Progenitor cell of endocrine pancreas (in vitro differentiated cells): ENCODE measurements at regions not wholly inside any gene's neighbourhood (a gene's known extent, or its start where the extent isn't known, plus 50 kb on each side); places are given as distances from the start of the nearest gene placed in this dataset.

Experiments used
- DNase-seq: peaks from one replicate; pipeline ENCODE4 v3.0.0; 2021; ENCODE audit warnings: low spot score; ENCODE audit not compliant: unreplicated experiment
- H3K27ac Mint-ChIP-seq: 2 replicates; pipeline ENCODE4 v1.8.0; 2021; ENCODE audit warnings: mild to moderate bottlenecking, moderate library complexity, mixed read lengths
- H3K27me3 Mint-ChIP-seq: 2 replicates; pipeline ENCODE4 v1.8.0; 2021; ENCODE audit warnings: mixed read lengths
- H3K36me3 Mint-ChIP-seq: 2 replicates; pipeline ENCODE4 v1.8.0; 2022; ENCODE audit warnings: mixed read lengths; ENCODE audit not compliant: insufficient read depth
- H3K4me1 Mint-ChIP-seq: 2 replicates; pipeline ENCODE4 v1.8.0; 2021; ENCODE audit warnings: low read depth, mixed read lengths
- H3K4me3 Mint-ChIP-seq: 2 replicates; pipeline ENCODE4 v1.8.0; 2021; ENCODE audit warnings: low read depth, mild to moderate bottlenecking, moderate library complexity, mixed read lengths
- H3K9me3 Mint-ChIP-seq: 2 replicates; pipeline ENCODE4 v1.8.0; 2021; ENCODE audit warnings: low read depth, mixed read lengths
- TF ChIP-seq, protein P1 (sequence below): fragments of 200-600 bp; sonication (generic); IDR thresholded peaks from one replicate; pipeline ENCODE4 v1.5.0; 2021; ENCODE audit warnings: antibody characterized with exemption, mild to moderate bottlenecking; ENCODE audit not compliant: unreplicated experiment

DNA sequence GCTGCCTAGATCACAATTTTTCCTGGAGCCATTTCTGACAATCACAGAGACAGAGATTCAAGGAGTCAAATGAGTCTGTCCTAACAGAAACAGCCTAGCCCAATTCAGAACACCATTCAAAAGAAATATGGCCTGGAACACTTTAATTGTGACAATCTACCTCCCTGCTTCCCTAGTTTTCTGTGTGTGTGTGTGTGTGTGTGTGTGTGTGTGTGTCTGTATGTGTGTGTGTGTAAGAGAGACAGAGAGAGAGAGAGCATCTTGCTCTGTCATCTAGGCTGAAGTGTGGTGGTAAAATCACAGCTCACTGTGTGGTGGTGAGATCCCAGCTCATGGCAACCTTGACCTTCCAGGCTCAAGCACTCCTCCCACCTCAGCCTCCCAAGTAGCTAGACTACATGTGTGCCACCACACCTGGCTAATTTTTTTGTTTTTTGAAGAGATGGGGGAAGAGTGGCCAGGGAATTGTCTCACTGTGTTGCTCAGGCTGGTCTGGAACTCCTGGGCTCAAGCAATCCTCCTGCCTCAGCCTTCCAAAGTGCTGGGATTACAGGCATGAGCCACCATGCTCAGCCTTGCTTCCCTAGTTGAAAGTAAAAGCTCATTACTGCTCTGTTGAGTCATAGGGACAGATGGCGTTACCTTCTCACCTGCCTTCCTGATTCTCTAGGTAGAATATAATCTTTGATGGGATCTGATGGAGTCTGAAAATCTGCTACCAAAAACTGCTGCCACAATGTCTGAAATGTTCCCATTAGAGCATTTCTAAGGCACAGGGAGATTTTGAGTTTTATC is 89.6 kb upstream of the BEND6 start:
- Mint-ChIP-seq H3K4me1 (peaks cover 11% of the 10 kb centered on the region), H3K36me3 (no peaks in the 10 kb centered on the region), H3K9me3 (no peaks in the 10 kb centered on the region), H3K4me3 (no peak overlapping the region), H3K27me3 (peaks cover 22% of the 10 kb centered on the region), H3K27ac (no peak overlapping the region)
- TF ChIP-seq, protein P1, sequence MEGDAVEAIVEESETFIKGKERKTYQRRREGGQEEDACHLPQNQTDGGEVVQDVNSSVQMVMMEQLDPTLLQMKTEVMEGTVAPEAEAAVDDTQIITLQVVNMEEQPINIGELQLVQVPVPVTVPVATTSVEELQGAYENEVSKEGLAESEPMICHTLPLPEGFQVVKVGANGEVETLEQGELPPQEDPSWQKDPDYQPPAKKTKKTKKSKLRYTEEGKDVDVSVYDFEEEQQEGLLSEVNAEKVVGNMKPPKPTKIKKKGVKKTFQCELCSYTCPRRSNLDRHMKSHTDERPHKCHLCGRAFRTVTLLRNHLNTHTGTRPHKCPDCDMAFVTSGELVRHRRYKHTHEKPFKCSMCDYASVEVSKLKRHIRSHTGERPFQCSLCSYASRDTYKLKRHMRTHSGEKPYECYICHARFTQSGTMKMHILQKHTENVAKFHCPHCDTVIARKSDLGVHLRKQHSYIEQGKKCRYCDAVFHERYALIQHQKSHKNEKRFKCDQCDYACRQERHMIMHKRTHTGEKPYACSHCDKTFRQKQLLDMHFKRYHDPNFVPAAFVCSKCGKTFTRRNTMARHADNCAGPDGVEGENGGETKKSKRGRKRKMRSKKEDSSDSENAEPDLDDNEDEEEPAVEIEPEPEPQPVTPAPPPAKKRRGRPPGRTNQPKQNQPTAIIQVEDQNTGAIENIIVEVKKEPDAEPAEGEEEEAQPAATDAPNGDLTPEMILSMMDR, result no peak
- no peak for DNase-seq

DNA sequence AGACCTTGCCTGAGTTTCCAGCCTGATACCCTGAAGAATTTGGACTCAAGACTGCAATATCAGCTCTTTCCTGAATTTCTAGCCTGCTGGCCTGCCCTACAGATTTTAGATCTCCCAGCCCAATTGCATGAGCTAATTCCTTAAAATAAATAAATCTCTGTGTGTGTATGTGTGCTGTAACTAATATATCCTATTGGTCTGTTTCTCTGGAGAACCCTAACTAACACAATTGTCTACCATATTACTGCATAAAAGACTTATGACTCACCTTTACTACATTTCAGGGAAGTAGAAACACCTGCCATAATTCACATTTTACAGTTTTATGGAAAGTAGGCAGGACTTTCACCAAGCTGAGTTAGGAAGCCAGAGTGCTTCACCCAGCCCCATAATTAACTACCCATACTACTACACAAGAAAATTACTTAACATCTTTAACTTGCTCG is 90.7 kb upstream of the BEND6 start:
- Mint-ChIP-seq H3K27ac (no peak overlapping the region), H3K4me1 (peaks cover 10% of the 10 kb centered on the region), H3K27me3 (peaks cover 25% of the 10 kb centered on the region)

DNA sequence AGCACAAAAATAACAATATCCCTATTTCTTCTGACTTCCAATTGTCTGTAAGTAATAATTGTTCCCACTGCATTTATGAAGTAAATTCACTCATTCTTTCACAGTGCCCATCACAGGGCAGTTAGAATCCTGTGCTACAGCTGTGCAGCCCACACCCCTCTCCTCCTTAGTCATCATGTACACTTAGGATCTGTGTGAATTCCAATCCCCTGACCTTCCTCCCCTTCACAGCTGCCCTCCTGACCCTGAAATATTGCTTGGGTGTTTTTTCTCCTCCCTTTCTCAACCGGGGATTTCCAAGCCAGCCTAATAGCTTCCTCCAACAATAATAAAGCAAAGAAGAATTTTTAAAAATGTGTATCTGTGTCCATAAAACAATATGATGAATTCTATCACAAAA is 91.5 kb upstream of the BEND6 start:
- no peak overlapping the region for H3K27ac Mint-ChIP-seq
- H3K4me3 Mint-ChIP-seq, result no peak overlapping the region
- TF ChIP-seq, protein P1, result no peak
- peaks cover 4% of the 10 kb centered on the region for H3K4me1 Mint-ChIP-seq
- H3K9me3 Mint-ChIP-seq, result no peaks in the 10 kb centered on the region
- H3K36me3 Mint-ChIP-seq, result no peaks in the 10 kb centered on the region
- no peak for DNase-seq
- H3K27me3 Mint-ChIP-seq, result peaks cover 25% of the 10 kb centered on the region

More for the DNA sequence above, 90.7 kb upstream of the BEND6 start:
- H3K36me3 Mint-ChIP-seq, result no peaks in the 10 kb centered on the region
- DNase-seq, result no peak
- TF ChIP-seq, protein P1, result no peak
- H3K9me3 Mint-ChIP-seq, result no peaks in the 10 kb centered on the region
- H3K4me3 Mint-ChIP-seq, result no peak overlapping the region

DNA sequence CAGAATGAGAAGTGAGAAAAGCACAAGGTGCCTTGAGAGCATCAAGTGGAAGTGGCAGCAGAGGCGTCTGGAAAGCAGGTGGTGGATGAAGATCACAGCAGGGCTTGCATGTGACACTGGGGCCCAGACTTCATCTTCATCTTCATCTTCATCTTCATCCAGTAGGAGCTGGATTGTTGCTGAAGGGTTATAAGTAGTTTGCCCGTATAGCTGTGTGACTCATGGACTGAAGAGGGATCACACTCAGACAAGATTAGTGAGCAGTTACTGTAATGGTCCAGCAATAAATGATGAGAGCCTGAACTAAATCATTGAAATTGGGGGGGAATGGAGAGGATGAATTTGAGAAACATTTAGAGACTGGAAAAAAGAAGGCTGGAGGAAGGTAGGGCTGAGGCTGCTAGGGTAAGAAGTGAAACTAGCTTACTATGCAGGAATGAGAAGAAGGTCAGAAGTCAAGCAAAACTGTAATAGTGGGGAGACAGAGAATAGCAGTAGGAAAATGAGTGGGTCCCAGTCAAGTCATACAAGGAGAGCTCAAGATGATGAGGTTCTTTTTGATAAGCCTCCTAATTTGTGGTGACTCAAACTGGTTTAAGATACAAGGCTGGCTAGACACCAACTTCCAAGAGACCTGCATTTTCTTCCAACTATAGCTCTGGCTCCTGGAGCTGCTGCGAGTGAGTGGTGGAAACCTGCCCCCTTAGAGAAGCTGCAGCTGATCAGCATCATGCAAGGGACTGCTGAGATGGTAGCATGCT is 92.3 kb upstream of the BEND6 start:
- Mint-ChIP-seq H3K4me1 (peaks cover 2% of the 10 kb centered on the region), H3K36me3 (no peaks in the 10 kb centered on the region), H3K27ac (no peak overlapping the region), H3K9me3 (no peaks in the 10 kb centered on the region), H3K4me3 (no peak overlapping the region), H3K27me3 (peaks cover 25% of the 10 kb centered on the region)
- DNase-seq, result no peak
- TF ChIP-seq, protein P1, result no peak

DNA sequence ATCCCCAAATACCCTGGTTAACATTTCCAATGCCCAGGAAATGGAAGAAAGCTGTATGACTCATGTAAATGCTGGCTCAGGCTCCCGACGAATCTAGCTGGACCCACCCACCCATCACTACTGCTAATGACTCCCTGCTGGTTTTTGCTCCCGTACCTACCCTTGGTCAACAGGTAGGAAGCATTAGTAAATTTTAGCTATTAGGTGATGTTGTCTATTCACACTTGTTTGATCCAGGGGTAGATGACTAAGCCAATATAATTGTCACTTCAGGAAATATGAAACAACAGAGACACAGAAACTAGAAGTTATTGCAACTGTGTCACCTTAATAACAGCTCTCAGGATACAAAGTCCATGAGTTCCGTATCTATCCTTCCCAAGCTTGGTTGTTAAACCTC is 94.4 kb upstream of the BEND6 start:
- TF ChIP-seq, protein P1, result no peak
- Mint-ChIP-seq H3K4me3 (no peak overlapping the region), H3K27ac (no peak overlapping the region), H3K9me3 (no peaks in the 10 kb centered on the region), H3K27me3 (peaks cover 20% of the 10 kb centered on the region), H3K36me3 (no peaks in the 10 kb centered on the region), H3K4me1 (no peaks in the 10 kb centered on the region)
- no peak for DNase-seq
